GM13977 (cell line): ENCODE measurements at regions not wholly inside any gene's neighbourhood (a gene's known extent, or its start where the extent isn't known, plus 50 kb on each side); places are given as distances from the start of the nearest gene placed in this dataset.
A peak's percentile ranks its signal among the peaks of the same experiment; 100 is the strongest.

Experiments used
- DNase-seq: peaks from one replicate; pipeline ENCODE4 v3.0.0; 2012; ENCODE audit warnings: low spot score
- CTCF ChIP-seq: IDR thresholded peaks from 2 replicates; pipeline ENCODE4 v1.5.1; 2012; ENCODE audit warnings: mild to moderate bottlenecking, control low read depth; ENCODE audit not compliant: insufficient read depth; ENCODE audit errors: extremely low read depth, missing control alignments
- in situ Hi-C: fragments of 300-500 bp; cut with MboI; formaldehyde crosslinking; loops from one replicate; pipeline ENCODE4 v1.12.0; 2022; ENCODE audit warnings: low sequenced_read_pairs, low pct_unique_long_range_greater_than_20kb, mixed read lengths, inconsistent platforms; ENCODE audit not compliant: unreplicated experiment

GRCh38 chr2:212842544-212843185 is 304.1 kb upstream of the ERBB4 start:
- in situ Hi-C loops: no loop called here
- TF ChIP-seq CTCF: no peak
- DNase-seq: no peak

GRCh38 chr2:212841460-212841859 is 302.9 kb upstream of the ERBB4 start:
- in situ Hi-C loops: no loop called here
- DNase-seq: no peak
- TF ChIP-seq CTCF: no peak

- in situ Hi-C loops: no loop called here
- no peak for TF ChIP-seq CTCF
- peak; percentile 12 for DNase-seq
Measured at GRCh38 chr2:212832211-212833195, 293.9 kb upstream of the ERBB4 start.

- peak; percentile 6 for DNase-seq
- no peak for TF ChIP-seq CTCF
- in situ Hi-C loops: no loop called here
Measured at GRCh38 chr2:212831671-212832199, 293.1 kb upstream of the ERBB4 start.

GRCh38 chr2:212816267-212816666 is 277.7 kb upstream of the ERBB4 start:
- DNase-seq: no peak
- TF ChIP-seq CTCF: no peak
- in situ Hi-C loops: no loop called here

- no peak for DNase-seq
- in situ Hi-C loops: no loop called here
- TF ChIP-seq CTCF: no peak
Measured at GRCh38 chr2:212815453-212815852, 276.9 kb upstream of the ERBB4 start.
